ENCODE measurements at regions not wholly inside any gene's neighbourhood (a gene's known extent, or its start where the extent isn't known, plus 50 kb on each side); places are given as distances from the start of the nearest gene placed in this dataset.

GRCh38 chr4:121519236-121519838 lies 138.5 kb upstream of the QRFPR start:
- no peak for DNase-seq

- DNase-seq: no peak
Observed at GRCh38 chr4:121517241-121517640, 136.4 kb upstream of the QRFPR start.

GRCh38 chr4:121514443-121514842 lies 133.6 kb upstream of the QRFPR start:
- no peak for DNase-seq

- no peak for DNase-seq
Observed at GRCh38 chr4:121510341-121510874, 129.6 kb upstream of the QRFPR start.

GRCh38 chr4:121485190-121485804 lies 104.5 kb upstream of the QRFPR start:
- no peak for DNase-seq

GRCh38 chr4:121484633-121485032 lies 103.8 kb upstream of the QRFPR start:
- DNase-seq: peak; percentile 1

- DNase-seq: no peak
Observed at GRCh38 chr4:121479808-121480207, 99.0 kb upstream of the QRFPR start.

- no peak for DNase-seq
Observed at GRCh38 chr4:121477480-121477879, 96.7 kb upstream of the QRFPR start.

GRCh38 chr4:121477079-121477478 lies 96.3 kb upstream of the QRFPR start:
- DNase-seq: no peak

- no peak for DNase-seq
Observed at GRCh38 chr4:121472937-121473721, 92.3 kb upstream of the QRFPR start.

- DNase-seq: no peak
Observed at GRCh38 chr4:121464854-121465253, 84.0 kb upstream of the QRFPR start.

- peak; percentile 44 for DNase-seq
Observed at GRCh38 chr4:121462660-121463261, 81.9 kb upstream of the QRFPR start.

GRCh38 chr4:121459026-121459425 lies 78.2 kb upstream of the QRFPR start:
- DNase-seq: no peak

GRCh38 chr4:121457278-121457875 lies 76.6 kb upstream of the QRFPR start:
- DNase-seq: no peak

- DNase-seq: no peak
Observed at GRCh38 chr4:121455285-121455684, 74.5 kb upstream of the QRFPR start.

- DNase-seq: no peak
Observed at GRCh38 chr4:121454251-121454979, 73.6 kb upstream of the QRFPR start.

- no peak for DNase-seq
Observed at GRCh38 chr4:121451310-121451709, 70.5 kb upstream of the QRFPR start.

GRCh38 chr4:121449416-121449815 lies 68.6 kb upstream of the QRFPR start:
- DNase-seq: no peak

GRCh38 chr4:121448231-121448630 lies 67.4 kb upstream of the QRFPR start:
- DNase-seq: no peak

GRCh38 chr4:121439669-121440068 lies 58.9 kb upstream of the QRFPR start:
- DNase-seq: no peak

Measured in GDM1 (cell line).